ENCODE measurements at regions not wholly inside any gene's neighbourhood (a gene's known extent, or its start where the extent isn't known, plus 50 kb on each side); places are given as distances from the start of the nearest gene placed in this dataset.

GRCh38 chr7:152922318-152923081, 162.9 kb downstream of the ACTR3B start:
- no peak for TF ChIP-seq CTCF (IDR thresholded peaks at IDR 0.05; ENCODE audit: low read depth, low read length, missing control alignments)
- in situ Hi-C loops (cut with HindIII; ENCODE audit: low pct_ligation_motif_present, low sequenced_read_pairs): no loop called here
- H3K27me3 ChIP-seq (replicated peaks): peaks cover 10% of the 10 kb centered on the region
- no peak overlapping the region for H3K27ac ChIP-seq
- no peak for DNase-seq
- H3K4me3 ChIP-seq (ENCODE audit: low read depth, low read length): no peak overlapping the region
- no peaks in the 10 kb centered on the region for H3K36me3 ChIP-seq (replicated peaks)

GRCh38 chr7:152923711-152924110, 164.2 kb downstream of the ACTR3B start:
- in situ Hi-C loops (cut with HindIII; ENCODE audit: low pct_ligation_motif_present, low sequenced_read_pairs): no loop called here

GRCh38 chr7:152924238-152924637, 164.7 kb downstream of the ACTR3B start:
- H3K4me3 ChIP-seq (ENCODE audit: low read depth, low read length): no peak overlapping the region
- no peak for TF ChIP-seq CTCF (IDR thresholded peaks at IDR 0.05; ENCODE audit: low read depth, low read length, missing control alignments)
- H3K36me3 ChIP-seq (replicated peaks): no peaks in the 10 kb centered on the region
- in situ Hi-C loops (cut with HindIII; ENCODE audit: low pct_ligation_motif_present, low sequenced_read_pairs): no loop called here
- H3K27me3 ChIP-seq (replicated peaks): peaks cover 10% of the 10 kb centered on the region
- no peak overlapping the region for H3K27ac ChIP-seq
- DNase-seq: no peak

More at GRCh38 chr7:152923711-152924110, 164.2 kb downstream of the ACTR3B start:
- DNase-seq: no peak
- Histone ChIP-seq H3K36me3 (replicated peaks) (no peaks in the 10 kb centered on the region), H3K27ac (no peak overlapping the region), H3K27me3 (replicated peaks) (peaks cover 10% of the 10 kb centered on the region), H3K4me3 (ENCODE audit: low read depth, low read length) (no peak overlapping the region)
- TF ChIP-seq CTCF (IDR thresholded peaks at IDR 0.05; ENCODE audit: low read depth, low read length, missing control alignments): no peak

DNA sequence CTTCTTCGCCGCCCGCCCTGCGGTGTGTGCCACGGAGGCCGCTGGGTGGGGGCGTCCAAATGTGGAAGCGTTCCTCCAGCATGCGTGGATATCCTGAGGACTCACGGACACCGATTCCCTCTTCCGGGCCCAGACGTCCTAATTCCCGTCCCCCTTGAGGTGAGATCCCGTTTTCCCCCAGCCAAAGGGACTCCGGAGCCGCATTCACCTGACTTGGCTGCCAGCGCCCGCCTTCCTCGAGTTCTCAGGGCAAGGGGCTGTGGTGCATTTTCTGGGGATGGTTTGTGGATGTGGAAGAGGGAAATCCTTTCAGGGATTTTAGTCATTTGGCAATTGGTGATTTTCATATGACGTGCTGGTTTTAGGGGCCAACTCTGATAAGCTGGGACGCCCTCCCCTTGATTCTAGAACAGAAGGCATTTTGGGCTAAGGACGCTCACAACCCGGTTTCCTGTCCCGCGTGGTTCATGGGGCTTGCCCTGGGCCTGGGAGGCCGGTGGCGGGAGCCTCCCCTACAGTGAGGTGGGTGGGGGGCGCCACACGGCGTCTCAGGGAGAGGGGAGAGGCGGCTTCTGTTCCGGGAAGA, 165.4 kb downstream of the ACTR3B start:
- TF ChIP-seq CTCF (IDR thresholded peaks at IDR 0.05; ENCODE audit: low read depth, low read length, missing control alignments): no peak
- no peak for DNase-seq
- in situ Hi-C loops (cut with HindIII; ENCODE audit: low pct_ligation_motif_present, low sequenced_read_pairs): no loop called here
- Histone ChIP-seq H3K27ac (no peak overlapping the region), H3K4me3 (ENCODE audit: low read depth, low read length) (no peak overlapping the region), H3K36me3 (replicated peaks) (no peaks in the 10 kb centered on the region), H3K27me3 (replicated peaks) (peaks cover 10% of the 10 kb centered on the region)

DNA sequence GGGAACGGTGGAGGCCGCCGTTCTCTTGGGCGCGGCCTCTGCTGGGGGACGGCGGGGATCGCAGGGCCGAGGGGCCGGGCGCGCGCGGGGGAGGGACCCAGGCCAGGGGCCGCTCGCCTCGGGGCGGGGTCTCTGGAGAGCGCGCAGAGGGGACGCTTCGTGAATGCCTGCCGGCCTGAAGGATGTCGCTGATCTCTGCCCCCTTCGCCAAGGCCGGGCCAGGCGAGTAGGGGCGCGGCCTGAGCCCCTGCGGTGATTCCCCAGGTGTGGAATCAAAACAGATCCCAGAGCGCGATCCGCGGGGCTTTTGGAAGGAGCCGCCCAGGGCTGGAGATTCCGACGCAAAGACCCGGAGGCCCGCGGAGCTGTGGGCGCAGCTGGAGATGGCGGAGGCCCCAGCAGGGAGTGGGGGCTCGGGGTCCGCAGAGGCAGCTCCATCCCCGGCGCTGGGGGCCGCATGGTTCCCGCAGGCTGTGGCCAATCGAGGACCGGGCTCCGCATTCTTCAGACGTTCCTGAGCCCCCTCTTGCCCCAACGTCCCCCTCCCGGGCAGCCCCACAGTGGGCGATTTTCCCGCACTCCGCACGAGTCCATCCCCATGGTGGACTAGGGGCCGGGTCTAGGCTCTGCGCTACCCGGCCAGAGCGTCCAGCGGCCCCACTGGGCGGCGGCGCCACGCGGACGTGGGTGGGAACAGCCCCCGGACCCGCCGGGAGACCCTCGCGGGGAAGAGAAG, 166.0 kb downstream of the ACTR3B start:
- peaks cover 10% of the 10 kb centered on the region for H3K27me3 ChIP-seq (replicated peaks)
- no peak overlapping the region for H3K27ac ChIP-seq
- no peak for DNase-seq
- no peaks in the 10 kb centered on the region for H3K36me3 ChIP-seq (replicated peaks)
- in situ Hi-C loops (cut with HindIII; ENCODE audit: low pct_ligation_motif_present, low sequenced_read_pairs): no loop called here
- H3K4me3 ChIP-seq (ENCODE audit: low read depth, low read length): no peak overlapping the region
- no peak for TF ChIP-seq CTCF (IDR thresholded peaks at IDR 0.05; ENCODE audit: low read depth, low read length, missing control alignments)

Measured in brain microvascular endothelial cell (primary cell).